HG02798 (cell line): ENCODE measurements at regions not wholly inside any gene's neighbourhood (a gene's known extent, or its start where the extent isn't known, plus 50 kb on each side); places are given as distances from the start of the nearest gene placed in this dataset.

Experiments used
- ATAC-seq: cut with Tn5 transposase; IDR thresholded peaks from one replicate; pipeline ENCODE4 v1.9.1; 2021; ENCODE audit warnings: mild to moderate bottlenecking; ENCODE audit not compliant: unreplicated experiment, poor library complexity

DNA sequence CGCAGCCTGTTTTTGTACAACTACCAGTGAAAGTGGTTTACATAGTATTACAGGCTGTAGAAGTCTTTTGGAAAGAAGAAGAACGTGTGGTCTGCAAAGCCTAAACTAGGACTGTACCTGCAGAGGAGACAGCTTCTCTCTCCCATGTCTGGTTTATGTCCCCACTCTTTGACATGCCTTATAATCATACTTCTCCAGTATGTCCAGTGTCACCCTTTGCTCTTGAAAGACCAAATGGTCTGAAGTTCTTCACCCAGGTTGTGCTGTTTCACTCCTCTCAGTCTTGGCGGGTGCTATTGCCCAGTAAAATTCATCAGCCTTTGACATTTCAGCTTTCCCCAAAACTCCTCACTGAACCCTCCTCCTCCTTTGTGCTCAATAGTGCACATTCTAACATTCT lies 676.0 kb upstream of the TENM4 start:
- no peak for ATAC-seq

GRCh38 chr11:80109652-80110051 lies 668.8 kb upstream of the TENM4 start:
- no peak for ATAC-seq

DNA sequence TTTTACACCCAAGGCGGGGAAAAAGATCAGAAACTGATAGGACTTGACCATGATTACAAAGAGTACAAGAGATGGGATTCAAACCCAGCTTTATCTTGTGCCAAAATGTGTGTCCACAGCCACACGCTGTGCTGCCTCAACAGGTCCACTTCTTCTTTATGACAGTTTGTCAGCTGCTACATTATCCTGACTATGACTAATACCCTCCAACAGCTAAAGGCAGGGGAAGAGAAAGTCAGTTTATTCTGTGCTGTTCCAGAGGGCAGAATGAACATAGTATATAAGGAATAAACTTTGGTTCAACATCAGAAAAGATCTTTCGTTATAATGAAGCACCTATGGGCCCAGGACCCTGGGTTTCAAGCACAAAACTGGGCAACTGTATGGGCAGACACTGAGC lies 668.2 kb upstream of the TENM4 start:
- ATAC-seq: no peak

DNA sequence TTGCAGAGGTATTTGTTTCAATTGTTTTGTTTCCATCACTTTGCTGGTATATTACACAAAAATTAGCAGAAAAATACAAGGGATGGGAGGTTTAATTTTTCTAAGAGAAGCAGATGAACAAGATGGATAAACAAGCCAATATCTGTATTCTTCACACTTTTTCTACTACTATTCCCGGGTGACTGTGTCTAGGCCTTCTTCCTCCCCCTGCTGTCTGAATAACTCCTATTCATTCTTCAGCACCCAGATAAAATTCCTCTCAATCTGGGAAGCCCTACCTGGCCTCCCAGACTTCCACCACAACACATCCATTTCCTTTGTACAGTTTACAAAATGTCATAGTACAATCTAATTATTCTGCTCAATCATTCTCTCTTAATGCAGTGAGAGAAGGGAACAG lies 666.6 kb upstream of the TENM4 start:
- no peak for ATAC-seq

DNA sequence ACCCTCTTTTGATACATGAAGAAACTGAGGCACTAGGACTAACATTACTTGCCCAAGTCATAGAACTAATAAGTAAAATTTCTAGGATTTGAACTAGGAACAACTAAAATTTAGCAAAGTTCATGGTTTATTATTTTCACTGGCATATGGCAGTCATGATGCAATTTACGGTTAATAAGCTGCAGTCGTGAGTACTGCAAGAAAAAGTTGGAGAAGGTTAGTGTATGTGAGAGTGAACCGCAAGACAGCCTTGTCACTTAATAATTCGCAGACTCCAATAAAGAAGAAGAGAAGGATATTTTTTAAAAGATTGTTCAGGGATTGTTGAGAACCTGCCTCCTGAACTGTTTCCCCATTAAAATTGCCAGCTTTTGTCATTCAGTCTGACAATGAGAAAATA lies 663.4 kb upstream of the TENM4 start:
- no peak for ATAC-seq

DNA sequence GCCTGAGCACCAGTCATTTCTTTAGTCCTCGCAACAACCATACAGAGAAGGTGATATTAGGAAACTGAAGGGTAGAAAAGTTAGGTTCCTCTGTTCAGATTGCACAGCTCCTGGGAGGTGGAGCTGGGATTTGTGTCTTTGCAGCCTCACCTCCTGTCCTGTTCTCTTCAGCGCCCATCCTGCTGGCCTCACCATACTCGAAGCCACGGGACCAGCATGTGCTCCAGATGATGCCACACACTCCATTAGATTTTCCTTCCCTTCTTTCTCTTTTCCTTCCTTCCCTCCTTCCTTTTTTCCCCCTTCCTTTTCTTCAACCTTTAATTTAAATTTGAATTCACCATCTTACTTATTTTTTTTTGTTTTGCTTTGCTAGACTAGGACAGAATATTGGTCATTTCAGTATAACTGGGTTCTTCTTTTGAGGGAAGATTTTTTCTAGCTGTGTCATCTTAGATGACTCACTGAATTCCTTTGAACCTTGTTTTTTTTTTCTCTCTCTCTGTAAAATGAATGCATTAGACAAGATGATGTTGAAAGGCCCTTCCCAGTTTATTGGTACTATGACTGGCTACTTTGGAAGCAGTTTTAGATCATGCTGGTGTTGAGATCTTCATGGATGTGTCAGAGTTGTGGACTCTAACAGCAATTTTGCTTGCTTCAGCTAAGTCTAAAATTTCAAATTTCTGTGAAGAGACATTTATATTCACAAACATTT lies 662.5 kb upstream of the TENM4 start:
- ATAC-seq: no peak

- no peak for ATAC-seq
Measured at GRCh38 chr11:80097146-80097545, 656.3 kb upstream of the TENM4 start.

DNA sequence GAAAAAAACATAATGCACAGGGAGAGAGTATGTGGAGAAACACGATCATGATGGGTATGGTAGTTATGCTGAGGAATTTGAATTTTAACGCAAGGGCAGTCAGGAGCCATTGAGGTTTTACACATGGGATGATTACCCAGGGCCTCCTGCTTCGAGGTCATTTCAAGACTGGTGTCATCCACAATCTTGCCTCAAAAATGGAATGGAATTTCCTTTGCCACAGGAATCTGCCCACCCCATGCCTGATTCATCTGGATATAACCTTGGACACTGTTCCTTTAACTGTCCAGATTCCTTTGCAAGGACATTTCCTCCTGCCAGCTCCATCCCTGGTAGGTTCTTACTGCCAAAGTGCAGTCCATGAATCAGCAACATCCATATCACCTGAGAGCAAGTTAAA lies 655.9 kb upstream of the TENM4 start:
- ATAC-seq: no peak

DNA sequence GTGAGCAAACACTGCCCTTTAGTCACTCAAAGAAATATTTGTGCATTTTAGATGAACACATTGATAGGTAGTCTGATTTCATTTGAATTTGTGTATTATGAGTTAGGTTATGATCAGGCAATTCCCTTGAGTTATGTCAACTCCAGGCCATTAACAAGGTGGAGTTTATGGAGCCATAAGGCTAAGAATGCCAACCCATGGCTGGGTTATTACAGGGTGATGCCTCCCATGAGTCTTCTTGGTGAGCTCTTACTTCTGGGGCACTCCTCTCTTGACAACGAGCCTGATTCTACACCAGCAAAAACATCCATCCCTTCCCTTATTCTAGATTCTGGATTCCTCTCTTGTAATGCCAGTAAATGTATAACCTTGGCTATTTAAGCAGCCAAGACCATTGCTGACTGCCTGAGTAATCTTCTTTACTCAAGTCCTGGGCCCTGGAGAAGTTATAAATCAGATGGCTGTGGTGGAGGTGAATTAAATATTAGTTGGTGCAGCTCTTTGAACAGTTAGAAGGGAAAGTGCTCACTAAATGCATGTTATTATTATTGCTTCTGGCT lies 645.7 kb upstream of the TENM4 start:
- no peak for ATAC-seq

- no peak for ATAC-seq
Measured at GRCh38 chr11:80085563-80085962, 644.7 kb upstream of the TENM4 start.

GRCh38 chr11:80084608-80085007 lies 643.8 kb upstream of the TENM4 start:
- ATAC-seq: no peak

- ATAC-seq: no peak
Measured at GRCh38 chr11:80083531-80083951, 642.7 kb upstream of the TENM4 start.

GRCh38 chr11:80082406-80082805 lies 641.6 kb upstream of the TENM4 start:
- no peak for ATAC-seq

DNA sequence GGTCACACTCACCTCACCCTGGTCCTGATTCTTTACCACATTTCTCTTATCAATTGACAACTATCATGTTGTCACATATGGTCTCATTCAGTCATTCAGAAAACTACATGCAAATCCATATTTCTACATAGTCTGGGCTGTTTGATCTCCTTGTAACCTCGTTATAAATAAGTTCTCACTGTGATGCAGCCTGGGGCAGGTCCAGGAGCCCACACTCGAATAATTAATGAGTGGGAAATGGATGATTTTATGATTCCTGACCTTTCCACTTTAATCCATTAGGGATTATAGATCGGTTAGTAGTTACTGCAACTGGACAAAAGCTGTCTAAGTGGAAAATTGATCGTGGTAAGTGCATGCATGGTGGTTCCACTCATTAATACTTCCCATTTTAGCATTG lies 636.3 kb upstream of the TENM4 start:
- no peak for ATAC-seq

- no peak for ATAC-seq
Measured at GRCh38 chr11:80074837-80075236, 634.0 kb upstream of the TENM4 start.

- ATAC-seq: no peak
Measured at GRCh38 chr11:80066291-80066690, 625.5 kb upstream of the TENM4 start.

DNA sequence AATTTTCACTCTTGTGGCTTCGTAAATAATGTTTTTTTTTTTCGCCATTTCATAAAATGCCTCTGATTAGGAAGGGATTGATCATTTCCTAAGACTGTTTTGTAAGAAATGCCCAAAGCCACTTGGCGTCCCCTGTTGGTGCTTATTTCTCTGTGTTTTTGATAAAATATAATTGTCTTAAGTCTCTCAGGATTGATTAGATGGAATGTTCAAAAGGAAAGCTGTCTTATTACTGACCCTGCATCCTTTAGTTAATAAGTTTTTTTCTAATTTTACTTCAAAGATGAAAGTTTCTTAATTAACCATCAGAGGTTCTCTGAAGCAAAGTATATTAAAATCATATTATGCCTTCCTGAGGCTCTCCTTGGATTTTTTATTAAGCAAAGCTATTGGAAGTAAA lies 624.3 kb upstream of the TENM4 start:
- ATAC-seq: no peak

- ATAC-seq: no peak
Measured at GRCh38 chr11:80061056-80061455, 620.2 kb upstream of the TENM4 start.

GRCh38 chr11:80054582-80055165 lies 613.8 kb upstream of the TENM4 start:
- no peak for ATAC-seq

DNA sequence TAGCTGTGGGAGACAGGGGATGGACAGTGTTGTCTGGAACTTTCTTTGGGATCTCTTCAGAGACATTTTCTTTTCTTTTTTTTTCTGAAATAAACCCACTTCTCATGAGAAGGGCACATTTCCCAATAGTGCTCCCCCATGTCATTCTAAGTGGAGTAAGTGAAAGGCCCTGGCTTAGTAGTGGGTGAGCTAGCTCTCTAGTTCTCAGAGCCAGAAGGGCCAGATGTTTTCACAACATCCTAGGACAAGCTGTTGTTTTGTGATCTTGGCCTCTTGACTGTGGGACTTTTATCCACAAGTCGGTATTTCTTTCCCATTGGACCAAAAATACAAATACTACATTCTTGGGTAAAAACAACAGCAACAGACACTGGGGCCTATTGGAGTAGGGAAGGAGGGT lies 607.7 kb upstream of the TENM4 start:
- no peak for ATAC-seq

GRCh38 chr11:80041136-80042000 lies 600.5 kb upstream of the TENM4 start:
- no peak for ATAC-seq
